Astrocyte (in vitro differentiated cells and primary cell): ENCODE measurements at regions not wholly inside any gene's neighbourhood (a gene's known extent, or its start where the extent isn't known, plus 50 kb on each side); places are given as distances from the start of the nearest gene placed in this dataset.

Source experiments
- DNase-seq: peaks from one replicate; pipeline ENCODE4 v3.0.0-alpha.2; 2010; ENCODE audit warnings: low read depth
- FAIRE-seq: peaks from 2 replicates; lab custom pipeline; 2011; peaks lifted over from hg19 to GRCh38; lab: Jason Lieb, UNC
- H2AFZ ChIP-seq: 2 replicates; pipeline ENCODE4 v1.6.0; 2012; ENCODE audit warnings: low read depth, low read length, inconsistent platforms
- H3K27ac ChIP-seq: 2 replicates; pipeline ENCODE4 v1.5.1; 2011; ENCODE audit warnings: low read depth, low read length, inconsistent platforms
- H3K27me3 ChIP-seq: 2 replicates; pipeline ENCODE4 v1.6.0; 2011; ENCODE audit warnings: low read length, inconsistent platforms; ENCODE audit not compliant: insufficient read depth
- H3K36me3 ChIP-seq: 2 replicates; pipeline ENCODE4 v1.5.1; 2011; ENCODE audit warnings: low read length, inconsistent platforms; ENCODE audit not compliant: insufficient read depth
- H3K4me1 ChIP-seq: 2 replicates; pipeline ENCODE4 v1.5.1; 2011; ENCODE audit warnings: low read length, inconsistent platforms; ENCODE audit not compliant: insufficient read depth
- H3K4me2 ChIP-seq: 2 replicates; pipeline ENCODE4 v1.6.0; 2012; ENCODE audit warnings: low read length, inconsistent platforms
- H3K4me3 ChIP-seq: 2 replicates; pipeline ENCODE4 v1.5.1; 2011; ENCODE audit warnings: low read depth, mild to moderate bottlenecking, low read length, inconsistent platforms; ENCODE audit not compliant: insufficient read depth
- H3K79me2 ChIP-seq: 2 replicates; pipeline ENCODE4 v1.6.0; 2012; ENCODE audit warnings: mild to moderate bottlenecking, low read length, inconsistent platforms; ENCODE audit not compliant: insufficient read depth
- H3K9ac ChIP-seq: 2 replicates; pipeline ENCODE4 v1.6.0; 2012; ENCODE audit warnings: mild to moderate bottlenecking, low read length, inconsistent platforms
- H3K9me3 ChIP-seq: 2 replicates; pipeline ENCODE4 v1.5.1; 2012; ENCODE audit warnings: low read depth, mild to moderate bottlenecking, low read length, inconsistent platforms; ENCODE audit not compliant: insufficient read depth
- H4K20me1 ChIP-seq: 2 replicates; pipeline ENCODE4 v1.6.0; 2012; ENCODE audit warnings: low read length, inconsistent platforms; ENCODE audit not compliant: insufficient read depth
- H3K27ac Mint-ChIP-seq: one replicate; pipeline ENCODE4 v1.8.0; 2021; ENCODE audit warnings: mild to moderate bottlenecking, mixed read lengths; ENCODE audit not compliant: unreplicated experiment
- H3K27me3 Mint-ChIP-seq: one replicate; pipeline ENCODE4 v1.8.0; 2021; ENCODE audit warnings: low read depth, mixed read lengths; ENCODE audit not compliant: unreplicated experiment
- H3K36me3 Mint-ChIP-seq: one replicate; pipeline ENCODE4 v1.8.0; 2021; ENCODE audit warnings: low read depth, mixed read lengths; ENCODE audit not compliant: unreplicated experiment
- H3K4me1 Mint-ChIP-seq: one replicate; pipeline ENCODE4 v1.8.0; 2021; ENCODE audit warnings: low read depth, mixed read lengths; ENCODE audit not compliant: unreplicated experiment
- H3K4me3 Mint-ChIP-seq: one replicate; pipeline ENCODE4 v1.8.0; 2021; ENCODE audit warnings: mild to moderate bottlenecking, moderate library complexity, mixed read lengths; ENCODE audit not compliant: unreplicated experiment
- H3K9me3 Mint-ChIP-seq: one replicate; pipeline ENCODE4 v1.8.0; 2021; ENCODE audit warnings: mild to moderate bottlenecking, mixed read lengths; ENCODE audit not compliant: unreplicated experiment
- EZH2 ChIP-seq: IDR thresholded peaks from 2 replicates; pipeline ENCODE4 v1.6.1; 2012; ENCODE audit warnings: mild to moderate bottlenecking, low read length, inconsistent platforms; ENCODE audit not compliant: insufficient read depth
- TF ChIP-seq, protein P1 (sequence below): IDR thresholded peaks from 2 replicates; pipeline ENCODE4 v1.5.1; 2011; ENCODE audit warnings: low read depth, mild to moderate bottlenecking, inconsistent platforms, low read length, moderate library complexity; ENCODE audit not compliant: insufficient read depth

DNA sequence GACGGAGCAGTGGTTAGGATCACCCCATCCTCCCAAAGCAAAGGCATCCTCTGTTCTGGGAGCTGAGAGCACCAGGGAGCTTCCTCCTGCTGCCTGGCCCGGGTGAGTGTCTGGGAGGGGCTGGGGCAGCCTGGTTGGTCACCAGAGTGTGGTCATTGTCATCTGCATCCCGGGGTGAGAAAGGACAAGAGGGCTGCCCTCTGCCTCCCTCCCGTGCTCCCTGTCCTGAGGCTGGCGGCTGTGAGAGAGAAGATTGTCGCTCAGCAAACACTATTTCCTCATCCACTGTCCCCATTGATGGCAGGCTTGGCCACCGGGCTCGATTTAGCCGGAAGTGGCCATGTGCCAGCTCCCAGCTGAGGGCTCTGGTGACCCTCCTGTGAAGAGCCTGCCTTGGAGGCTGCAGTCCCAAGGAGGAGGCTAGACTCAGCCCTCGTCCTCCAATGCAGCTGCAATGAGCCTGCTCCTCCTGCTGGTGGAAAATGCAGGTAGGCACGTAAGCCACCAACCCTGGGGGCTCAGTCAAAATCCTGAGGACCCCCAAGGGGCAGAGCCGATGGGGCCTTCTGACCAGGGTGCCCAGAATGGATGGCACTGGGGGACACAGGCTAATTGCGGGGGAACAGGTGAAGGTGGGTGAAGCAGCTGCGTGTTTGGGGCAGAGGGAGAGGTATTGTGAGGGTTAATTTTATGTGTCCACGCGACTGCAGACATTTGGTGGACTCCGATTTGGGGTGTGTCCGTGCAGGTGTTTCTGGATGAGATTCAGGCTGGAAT, 155.7 kb downstream of the KIF26A start:
- H3K36me3 ChIP-seq = no peaks in the 10 kb centered on the region
- H3K27me3 ChIP-seq = no peaks in the 10 kb centered on the region
- H3K9ac ChIP-seq = no peak overlapping the region
- no peaks in the 10 kb centered on the region for H3K79me2 ChIP-seq
- H4K20me1 ChIP-seq = no peaks in the 10 kb centered on the region
- no peak for FAIRE-seq
- peaks cover 7% of the 10 kb centered on the region for H3K9me3 ChIP-seq
- H2AFZ ChIP-seq = no peak overlapping the region
- Mint-ChIP-seq H3K27me3 (peaks cover 27% of the 10 kb centered on the region), H3K9me3 (no peaks in the 10 kb centered on the region), H3K4me1 (no peaks in the 10 kb centered on the region), H3K36me3 (no peaks in the 10 kb centered on the region), H3K27ac (peak overlapping the region; percentile 5), H3K4me3 (no peak overlapping the region)
- DNase-seq = no peak
- H3K4me3 ChIP-seq = no peak overlapping the region
- no peak overlapping the region for H3K27ac ChIP-seq
- H3K4me1 ChIP-seq = no peaks in the 10 kb centered on the region
- TF ChIP-seq, protein P1, sequence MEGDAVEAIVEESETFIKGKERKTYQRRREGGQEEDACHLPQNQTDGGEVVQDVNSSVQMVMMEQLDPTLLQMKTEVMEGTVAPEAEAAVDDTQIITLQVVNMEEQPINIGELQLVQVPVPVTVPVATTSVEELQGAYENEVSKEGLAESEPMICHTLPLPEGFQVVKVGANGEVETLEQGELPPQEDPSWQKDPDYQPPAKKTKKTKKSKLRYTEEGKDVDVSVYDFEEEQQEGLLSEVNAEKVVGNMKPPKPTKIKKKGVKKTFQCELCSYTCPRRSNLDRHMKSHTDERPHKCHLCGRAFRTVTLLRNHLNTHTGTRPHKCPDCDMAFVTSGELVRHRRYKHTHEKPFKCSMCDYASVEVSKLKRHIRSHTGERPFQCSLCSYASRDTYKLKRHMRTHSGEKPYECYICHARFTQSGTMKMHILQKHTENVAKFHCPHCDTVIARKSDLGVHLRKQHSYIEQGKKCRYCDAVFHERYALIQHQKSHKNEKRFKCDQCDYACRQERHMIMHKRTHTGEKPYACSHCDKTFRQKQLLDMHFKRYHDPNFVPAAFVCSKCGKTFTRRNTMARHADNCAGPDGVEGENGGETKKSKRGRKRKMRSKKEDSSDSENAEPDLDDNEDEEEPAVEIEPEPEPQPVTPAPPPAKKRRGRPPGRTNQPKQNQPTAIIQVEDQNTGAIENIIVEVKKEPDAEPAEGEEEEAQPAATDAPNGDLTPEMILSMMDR = no peak
- no peak for TF ChIP-seq EZH2
- H3K4me2 ChIP-seq = no peak overlapping the region

DNA sequence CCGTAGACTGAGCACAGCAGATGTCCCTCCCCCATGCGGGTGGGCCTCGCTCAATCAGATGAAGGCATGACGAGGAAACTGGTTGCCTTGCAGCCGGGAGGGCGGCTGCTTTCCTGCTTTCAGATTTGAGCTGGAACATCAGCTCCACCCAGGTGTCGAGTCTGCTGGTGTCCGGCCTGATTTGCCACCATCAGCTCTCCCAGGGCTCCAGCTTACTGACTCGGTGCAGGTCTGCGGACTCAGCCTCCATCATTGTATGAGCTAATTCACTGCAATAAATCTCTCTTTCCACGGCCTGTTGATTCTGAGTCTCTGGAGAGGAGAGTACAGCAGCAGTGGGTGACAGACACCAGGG, 156.2 kb downstream of the KIF26A start:
- Histone ChIP-seq H3K9me3 (peaks cover 3% of the 10 kb centered on the region), H3K4me3 (no peak overlapping the region), H3K36me3 (no peaks in the 10 kb centered on the region), H3K79me2 (no peaks in the 10 kb centered on the region), H2AFZ (no peak overlapping the region), H3K4me2 (no peak overlapping the region), H3K27me3 (no peaks in the 10 kb centered on the region), H4K20me1 (no peaks in the 10 kb centered on the region), H3K27ac (no peak overlapping the region), H3K4me1 (no peaks in the 10 kb centered on the region), H3K9ac (no peak overlapping the region)
- Mint-ChIP-seq H3K9me3 (no peaks in the 10 kb centered on the region), H3K4me1 (no peaks in the 10 kb centered on the region), H3K27me3 (peaks cover 27% of the 10 kb centered on the region), H3K27ac (peak overlapping the region; percentile 5), H3K36me3 (no peaks in the 10 kb centered on the region), H3K4me3 (no peak overlapping the region)
- DNase-seq (no peak), FAIRE-seq (no peak)
- TF ChIP-seq, protein P1 = no peak
- TF ChIP-seq EZH2 = no peak

DNA sequence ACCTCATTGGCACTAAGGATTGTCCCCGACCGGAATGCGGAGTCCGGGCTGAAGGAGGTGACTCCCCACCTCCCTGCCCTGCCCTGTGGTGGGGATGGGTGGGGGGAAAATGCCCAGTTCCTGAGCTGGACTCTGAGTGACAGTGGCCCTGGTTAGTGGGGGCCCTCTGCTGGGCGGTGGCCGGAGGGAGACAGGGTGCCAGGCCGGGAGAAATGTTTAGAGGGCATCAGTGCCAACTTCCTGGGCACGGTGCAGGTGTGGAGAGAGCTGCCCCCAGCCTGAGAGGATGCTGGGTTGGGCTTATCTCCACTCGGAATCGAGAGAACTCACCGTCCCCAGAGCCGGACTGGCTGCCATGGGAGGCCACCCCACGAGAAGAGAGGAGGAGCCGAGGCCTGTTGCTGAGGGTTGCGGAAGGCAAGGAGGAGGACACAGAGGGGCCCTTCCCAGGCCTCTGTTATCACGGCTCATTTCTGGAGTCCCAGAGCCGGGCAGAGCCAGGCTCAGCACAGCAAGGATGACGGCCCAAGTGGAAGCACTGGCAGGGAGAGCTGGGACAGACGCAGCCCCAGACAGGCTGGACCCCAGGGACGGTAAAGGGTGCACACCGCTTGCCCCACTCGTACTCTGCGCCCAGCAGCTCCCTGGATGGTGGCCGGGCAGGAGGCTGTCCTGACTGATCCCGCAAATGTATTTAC, 156.7 kb downstream of the KIF26A start:
- Histone ChIP-seq H3K4me1 (no peaks in the 10 kb centered on the region), H3K36me3 (no peaks in the 10 kb centered on the region), H2AFZ (no peak overlapping the region), H3K9me3 (peaks cover 4% of the 10 kb centered on the region), H3K9ac (no peak overlapping the region), H4K20me1 (no peaks in the 10 kb centered on the region), H3K79me2 (no peaks in the 10 kb centered on the region), H3K4me2 (no peak overlapping the region), H3K27me3 (no peaks in the 10 kb centered on the region), H3K27ac (no peak overlapping the region), H3K4me3 (no peak overlapping the region)
- TF ChIP-seq, protein P1 = no peak
- no peak for TF ChIP-seq EZH2
- H3K4me3 Mint-ChIP-seq = no peak overlapping the region
- FAIRE-seq (no peak), DNase-seq (no peak)
- H3K36me3 Mint-ChIP-seq = no peaks in the 10 kb centered on the region
- no peaks in the 10 kb centered on the region for H3K4me1 Mint-ChIP-seq
- H3K9me3 Mint-ChIP-seq = no peaks in the 10 kb centered on the region
- peaks cover 27% of the 10 kb centered on the region for H3K27me3 Mint-ChIP-seq
- no peak overlapping the region for H3K27ac Mint-ChIP-seq
